ENCODE measurements at regions not wholly inside any gene's neighbourhood (a gene's known extent, or its start where the extent isn't known, plus 50 kb on each side); places are given as distances from the start of the nearest gene placed in this dataset.

- no peak overlapping the region for H3K4me3 Mint-ChIP-seq
- no peak for DNase-seq
- no peak for ATAC-seq
- no peak overlapping the region for H3K27ac Mint-ChIP-seq
- H3K36me3 Mint-ChIP-seq (ENCODE audit: low read depth) = no peaks in the 10 kb centered on the region
- H3K9me3 ChIP-seq (ENCODE audit: control insufficient read depth, low read length, poor library complexity, severe bottlenecking) = no peaks in the 10 kb centered on the region
- H3K27me3 Mint-ChIP-seq = peaks cover 64% of the 10 kb centered on the region
- peaks cover 6% of the 10 kb centered on the region for H3K4me1 Mint-ChIP-seq
Observed at GRCh38 chr19:30802424-30803013, 430.3 kb downstream of the ZNF536 start.

GRCh38 chr19:30799865-30800755 lies 427.9 kb downstream of the ZNF536 start:
- Mint-ChIP-seq H3K4me3 (no peak overlapping the region), H3K27ac (no peak overlapping the region), H3K4me1 (peaks cover 6% of the 10 kb centered on the region), H3K27me3 (peaks cover 65% of the 10 kb centered on the region), H3K36me3 (ENCODE audit: low read depth) (no peaks in the 10 kb centered on the region)
- H3K9me3 ChIP-seq (ENCODE audit: control insufficient read depth, low read length, poor library complexity, severe bottlenecking) = no peaks in the 10 kb centered on the region
- ATAC-seq (no peak), DNase-seq (no peak)

DNA sequence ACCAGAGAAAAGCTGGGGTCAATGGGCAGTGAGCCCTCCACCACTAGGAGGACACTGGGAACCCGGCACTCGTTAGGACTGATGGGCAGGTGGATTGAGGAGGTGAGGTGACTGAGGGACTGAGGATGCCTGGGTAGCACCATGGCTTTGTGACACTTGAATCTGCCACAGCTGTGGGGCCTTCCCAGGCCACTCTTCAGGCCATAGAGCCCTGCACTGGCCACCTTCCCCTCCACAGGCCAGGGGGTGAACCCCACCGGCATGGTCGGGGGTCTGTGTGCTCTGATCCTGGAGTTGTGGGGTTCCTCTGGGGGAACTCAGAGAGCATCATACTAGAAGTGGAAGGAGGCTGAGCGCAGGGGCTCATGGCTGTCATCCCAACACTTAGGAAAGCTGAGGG lies 423.5 kb downstream of the ZNF536 start:
- peaks cover 3% of the 10 kb centered on the region for H3K4me1 Mint-ChIP-seq
- H3K9me3 ChIP-seq (ENCODE audit: control insufficient read depth, low read length, poor library complexity, severe bottlenecking) = no peaks in the 10 kb centered on the region
- H3K27me3 Mint-ChIP-seq = peaks cover 61% of the 10 kb centered on the region
- DNase-seq = no peak
- no peak for ATAC-seq
- H3K4me3 Mint-ChIP-seq = no peak overlapping the region
- no peak overlapping the region for H3K27ac Mint-ChIP-seq
- no peaks in the 10 kb centered on the region for H3K36me3 Mint-ChIP-seq (ENCODE audit: low read depth)

DNA sequence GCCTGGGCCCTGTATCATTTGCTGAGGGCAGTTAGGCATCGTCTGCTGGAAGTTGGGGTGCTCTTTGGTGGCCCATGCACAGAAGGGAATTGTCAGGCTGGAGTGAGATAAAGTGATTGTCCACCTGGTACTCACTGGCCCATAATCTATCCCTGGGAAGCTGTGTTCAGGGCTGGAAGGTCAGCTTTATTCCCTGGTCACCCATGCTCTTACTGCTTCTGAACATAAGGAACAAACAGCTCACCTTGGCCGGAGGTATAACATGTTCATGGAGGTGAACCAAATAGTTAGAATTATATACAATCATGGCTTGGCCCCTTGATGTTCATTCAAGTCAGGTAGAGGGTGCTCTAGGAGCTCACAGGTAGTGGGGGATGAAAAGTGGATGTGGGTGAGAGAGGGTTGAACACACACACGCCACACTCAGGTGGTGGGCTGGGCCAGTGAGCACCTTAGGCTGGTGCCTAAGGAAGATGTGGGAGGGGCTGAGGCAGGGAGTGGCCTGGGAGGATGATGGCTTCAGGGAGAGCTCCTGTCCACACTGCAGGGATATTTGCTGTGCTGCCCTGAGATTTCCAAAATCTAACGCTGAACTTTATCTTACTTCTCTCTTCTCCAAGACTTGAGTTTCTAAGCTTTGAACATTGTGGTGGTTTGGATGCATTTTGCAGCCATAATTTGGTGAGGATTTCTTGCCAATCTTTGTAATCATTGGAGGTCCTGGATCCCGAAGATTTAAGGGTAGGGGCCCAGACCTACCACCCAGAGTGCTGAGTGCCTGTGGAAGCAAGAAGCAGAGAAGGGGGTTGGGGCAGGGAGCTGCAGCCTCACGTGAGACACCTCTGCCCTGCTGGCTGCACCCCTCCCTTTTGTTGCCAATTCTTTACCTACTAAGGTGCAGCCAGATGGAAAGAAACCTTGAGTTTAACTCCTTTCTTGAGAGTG lies 420.6 kb downstream of the ZNF536 start:
- Mint-ChIP-seq H3K36me3 (ENCODE audit: low read depth) (no peaks in the 10 kb centered on the region), H3K4me3 (no peak overlapping the region), H3K4me1 (no peaks in the 10 kb centered on the region), H3K27ac (no peak overlapping the region), H3K27me3 (peaks cover 46% of the 10 kb centered on the region)
- ATAC-seq (no peak), DNase-seq (no peak)
- H3K9me3 ChIP-seq (ENCODE audit: control insufficient read depth, low read length, poor library complexity, severe bottlenecking) = no peaks in the 10 kb centered on the region

DNA sequence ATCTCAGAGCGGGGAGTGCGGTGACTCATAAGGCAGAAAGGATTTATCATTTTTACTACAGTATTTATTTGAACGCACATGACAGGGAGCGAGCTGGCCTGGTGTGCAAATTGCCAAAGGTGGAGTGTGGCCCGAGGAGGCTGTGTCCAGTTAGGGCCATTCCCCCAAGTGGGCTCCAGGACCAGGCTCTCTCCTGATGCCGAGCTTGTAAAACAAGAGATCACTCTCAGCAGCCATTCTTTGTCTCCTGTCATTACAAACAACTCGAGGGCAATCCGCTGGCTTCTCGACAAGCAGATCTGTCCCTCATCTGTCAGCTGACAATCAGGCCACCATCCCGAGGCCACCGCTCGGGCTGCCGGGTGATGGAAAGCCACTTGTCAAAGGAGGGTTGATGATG lies 418.9 kb downstream of the ZNF536 start:
- Mint-ChIP-seq H3K4me3 (no peak overlapping the region), H3K27ac (no peak overlapping the region), H3K36me3 (ENCODE audit: low read depth) (peaks cover 2% of the 10 kb centered on the region), H3K27me3 (peaks cover 43% of the 10 kb centered on the region), H3K4me1 (no peaks in the 10 kb centered on the region)
- H3K9me3 ChIP-seq (ENCODE audit: control insufficient read depth, low read length, poor library complexity, severe bottlenecking) = no peaks in the 10 kb centered on the region
- ATAC-seq (no peak), DNase-seq (no peak)

DNA sequence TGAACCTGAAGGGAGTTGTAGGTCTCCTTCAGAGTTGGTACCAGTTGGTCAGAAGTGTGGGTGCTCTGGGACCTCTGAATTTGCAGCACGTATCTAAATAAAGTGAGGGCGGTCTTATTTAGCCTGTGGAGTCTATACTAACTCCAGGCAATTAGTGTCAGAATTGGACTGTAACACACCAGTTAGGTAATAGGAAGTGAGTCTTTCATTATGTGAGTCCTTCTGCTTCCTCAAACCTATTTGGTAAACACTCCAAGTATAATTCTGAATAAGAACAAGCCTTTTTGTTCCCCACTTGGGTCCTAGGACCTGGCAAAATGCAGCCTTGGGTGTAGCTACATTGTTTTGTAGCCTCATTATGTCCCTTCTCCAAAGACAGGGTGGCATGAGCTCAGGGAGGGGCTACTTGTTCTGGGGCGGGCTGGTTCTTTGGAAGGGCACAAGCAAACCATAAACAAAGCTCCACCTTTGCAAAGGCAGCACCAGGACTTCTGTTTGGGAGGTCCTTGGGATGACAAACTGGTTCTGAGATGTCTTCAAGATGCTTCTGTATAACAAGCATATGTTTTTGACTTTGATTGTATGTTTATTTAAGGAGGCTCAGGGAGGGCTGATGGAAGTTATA lies 418.0 kb downstream of the ZNF536 start:
- no peaks in the 10 kb centered on the region for H3K9me3 ChIP-seq (ENCODE audit: control insufficient read depth, low read length, poor library complexity, severe bottlenecking)
- peaks cover 4% of the 10 kb centered on the region for H3K36me3 Mint-ChIP-seq (ENCODE audit: low read depth)
- peaks cover 45% of the 10 kb centered on the region for H3K27me3 Mint-ChIP-seq
- DNase-seq (no peak), ATAC-seq (no peak)
- no peak overlapping the region for H3K27ac Mint-ChIP-seq
- H3K4me3 Mint-ChIP-seq = no peak overlapping the region
- no peaks in the 10 kb centered on the region for H3K4me1 Mint-ChIP-seq

DNA sequence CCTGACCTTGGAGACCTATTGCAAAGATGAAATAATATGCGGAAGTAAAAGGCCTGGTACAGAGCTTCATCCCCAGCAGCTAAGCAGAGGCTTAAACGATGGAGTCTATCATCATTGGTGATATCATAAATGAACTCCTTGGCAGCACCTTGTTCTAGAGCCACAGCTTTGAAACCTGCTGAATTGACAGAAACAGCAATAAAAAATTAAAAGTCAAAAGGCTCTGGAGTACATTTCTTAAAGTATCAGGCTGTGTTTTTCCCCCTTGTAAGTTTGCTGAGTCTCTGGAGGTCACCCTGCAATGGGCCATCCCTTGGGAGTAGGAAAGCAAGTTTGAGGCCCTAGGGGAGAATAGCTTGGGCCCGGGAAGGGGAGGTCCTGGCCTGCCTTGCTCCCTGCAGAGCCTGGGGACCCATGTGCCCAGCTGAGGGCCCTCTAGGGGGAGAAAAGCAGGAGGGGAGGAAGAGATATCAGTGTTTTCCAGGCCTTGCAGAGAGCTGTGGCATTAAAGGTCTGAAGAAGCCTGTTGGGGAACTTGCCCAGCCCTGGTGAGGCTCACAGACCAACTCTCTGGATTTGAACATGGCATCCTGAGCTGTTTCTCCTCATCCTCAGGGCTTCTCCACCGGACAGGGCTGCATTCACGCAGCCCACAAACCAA lies 416.1 kb downstream of the ZNF536 start:
- no peaks in the 10 kb centered on the region for H3K4me1 Mint-ChIP-seq
- H3K27me3 Mint-ChIP-seq = peaks cover 46% of the 10 kb centered on the region
- H3K9me3 ChIP-seq (ENCODE audit: control insufficient read depth, low read length, poor library complexity, severe bottlenecking) = no peaks in the 10 kb centered on the region
- ATAC-seq = no peak
- no peak overlapping the region for H3K4me3 Mint-ChIP-seq
- H3K27ac Mint-ChIP-seq = no peak overlapping the region
- H3K36me3 Mint-ChIP-seq (ENCODE audit: low read depth) = peaks cover 4% of the 10 kb centered on the region
- DNase-seq = no peak

DNA sequence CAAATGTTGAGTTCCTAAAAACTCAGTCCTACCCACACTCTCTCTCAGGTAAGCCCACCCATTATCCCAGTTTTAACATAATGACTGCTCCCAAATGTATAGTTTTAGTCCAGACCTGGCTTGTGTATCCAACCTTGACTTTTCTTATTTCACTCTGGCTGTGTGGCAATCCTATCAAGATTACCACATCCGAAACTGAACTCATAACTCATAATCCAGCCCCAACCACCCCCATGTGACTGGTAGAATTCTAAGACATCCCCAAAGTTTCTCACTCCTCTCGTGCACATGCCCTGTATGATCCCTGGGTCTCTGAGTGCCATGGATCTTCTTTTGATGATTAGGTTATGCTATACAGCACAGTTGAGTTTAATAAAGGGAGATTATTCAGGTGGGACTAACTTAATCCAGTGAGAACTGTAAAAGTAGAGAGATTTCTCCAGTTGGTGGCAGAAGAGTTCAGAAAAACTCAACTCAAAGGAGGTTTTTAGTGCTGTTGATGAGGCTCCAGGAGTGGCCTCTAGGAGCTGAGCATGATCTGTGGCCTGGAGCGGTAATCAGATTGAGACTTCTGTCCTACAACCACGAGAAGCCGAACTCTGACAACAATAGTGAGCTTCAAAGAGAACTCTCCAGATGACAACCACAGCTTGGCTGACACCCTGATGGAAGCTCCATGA lies 413.4 kb downstream of the ZNF536 start:
- H3K27ac Mint-ChIP-seq = peak overlapping the region; percentile 54
- H3K27me3 Mint-ChIP-seq = peaks cover 56% of the 10 kb centered on the region
- H3K9me3 ChIP-seq (ENCODE audit: control insufficient read depth, low read length, poor library complexity, severe bottlenecking) = no peaks in the 10 kb centered on the region
- DNase-seq (no peak), ATAC-seq (no peak)
- H3K4me3 Mint-ChIP-seq = no peak overlapping the region
- H3K4me1 Mint-ChIP-seq = no peaks in the 10 kb centered on the region
- H3K36me3 Mint-ChIP-seq (ENCODE audit: low read depth) = peaks cover 4% of the 10 kb centered on the region

GRCh38 chr19:30784850-30785457 lies 412.8 kb downstream of the ZNF536 start:
- Mint-ChIP-seq H3K4me1 (no peaks in the 10 kb centered on the region), H3K27me3 (peaks cover 63% of the 10 kb centered on the region), H3K27ac (peak overlapping the region; percentile 54), H3K36me3 (ENCODE audit: low read depth) (peaks cover 4% of the 10 kb centered on the region), H3K4me3 (no peak overlapping the region)
- no peaks in the 10 kb centered on the region for H3K9me3 ChIP-seq (ENCODE audit: control insufficient read depth, low read length, poor library complexity, severe bottlenecking)
- peak; percentile 36 for ATAC-seq
- peak; percentile 29 to 50 (median 37) for DNase-seq

DNA sequence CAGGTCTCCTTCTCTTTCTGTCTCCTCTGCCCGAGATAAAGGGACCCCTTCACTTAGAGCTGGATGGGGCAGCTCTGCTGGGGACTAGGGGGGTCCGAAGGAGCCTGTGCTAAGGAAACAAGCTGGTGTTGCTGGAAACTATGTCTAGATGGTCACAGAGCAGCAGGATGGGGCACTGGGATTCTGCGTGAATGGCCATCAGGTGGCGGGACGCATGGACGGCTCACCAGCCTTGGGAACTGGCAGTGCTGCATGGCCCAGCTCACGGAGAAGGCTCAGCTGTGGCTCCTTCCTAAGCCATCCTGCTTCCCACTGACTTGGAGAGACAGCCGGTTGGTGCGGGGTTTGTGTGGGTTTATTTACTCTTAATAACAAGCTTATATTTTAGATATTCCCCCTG lies 411.8 kb downstream of the ZNF536 start:
- ATAC-seq = no peak
- H3K27ac Mint-ChIP-seq = no peak overlapping the region
- DNase-seq = no peak
- no peaks in the 10 kb centered on the region for H3K4me1 Mint-ChIP-seq
- no peaks in the 10 kb centered on the region for H3K9me3 ChIP-seq (ENCODE audit: control insufficient read depth, low read length, poor library complexity, severe bottlenecking)
- peaks cover 73% of the 10 kb centered on the region for H3K27me3 Mint-ChIP-seq
- H3K4me3 Mint-ChIP-seq = no peak overlapping the region
- H3K36me3 Mint-ChIP-seq (ENCODE audit: low read depth) = peaks cover 4% of the 10 kb centered on the region

- ATAC-seq (no peak), DNase-seq (no peak)
- no peak overlapping the region for H3K4me3 Mint-ChIP-seq
- no peaks in the 10 kb centered on the region for H3K9me3 ChIP-seq (ENCODE audit: control insufficient read depth, low read length, poor library complexity, severe bottlenecking)
- H3K36me3 Mint-ChIP-seq (ENCODE audit: low read depth) = peaks cover 4% of the 10 kb centered on the region
- H3K4me1 Mint-ChIP-seq = no peaks in the 10 kb centered on the region
- no peak overlapping the region for H3K27ac Mint-ChIP-seq
- H3K27me3 Mint-ChIP-seq = peaks cover 79% of the 10 kb centered on the region
Observed at GRCh38 chr19:30783212-30783611, 411.0 kb downstream of the ZNF536 start.

DNA sequence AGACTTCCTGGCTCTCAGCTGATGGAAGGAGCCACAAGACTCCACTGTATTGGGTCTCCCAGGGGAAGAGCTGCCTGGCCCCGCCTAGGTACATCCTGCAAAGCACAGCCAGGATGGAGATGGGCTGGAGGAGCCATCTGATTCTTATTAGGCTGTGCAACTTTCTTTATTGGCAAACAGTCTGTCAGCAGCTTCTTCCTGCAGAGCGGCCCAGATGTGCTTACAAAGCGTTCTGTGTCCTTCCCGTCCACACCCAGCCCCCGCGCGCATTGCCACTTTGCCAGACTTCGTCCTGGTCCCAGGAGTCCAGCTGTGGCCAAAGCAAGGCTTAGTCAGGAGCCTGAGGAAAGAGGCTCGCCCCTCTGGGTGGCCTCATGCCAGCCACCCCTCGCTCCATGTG lies 409.3 kb downstream of the ZNF536 start:
- no peaks in the 10 kb centered on the region for H3K9me3 ChIP-seq (ENCODE audit: control insufficient read depth, low read length, poor library complexity, severe bottlenecking)
- peaks cover 84% of the 10 kb centered on the region for H3K27me3 Mint-ChIP-seq
- DNase-seq (no peak), ATAC-seq (no peak)
- H3K36me3 Mint-ChIP-seq (ENCODE audit: low read depth) = peaks cover 4% of the 10 kb centered on the region
- no peak overlapping the region for H3K4me3 Mint-ChIP-seq
- H3K4me1 Mint-ChIP-seq = no peaks in the 10 kb centered on the region
- H3K27ac Mint-ChIP-seq = no peak overlapping the region

Measured in T-helper 17 cell (primary cell).